AG04450 (cell line): ENCODE measurements at regions not wholly inside any gene's neighbourhood (a gene's known extent, or its start where the extent isn't known, plus 50 kb on each side); places are given as distances from the start of the nearest gene placed in this dataset.

Experiments
- CTCF ChIA-PET: fragments of 300-600, 350-600 bp; formaldehyde crosslinking; extraction: SDS; loops from one replicate; lab custom pipeline; 2022; ENCODE audit warnings: antibody characterized with exemption, inconsistent platforms; lab: Charles Lee
- POLR2A ChIA-PET: fragments of 350-600 bp; formaldehyde crosslinking; extraction: SDS; loops from one replicate; lab custom pipeline; 2021; ENCODE audit warnings: antibody characterized with exemption, inconsistent platforms; lab: Yijun Ruan, JAX
- DNase-seq: peaks from one replicate; pipeline ENCODE4 v3.0.0-alpha.2; 2011; ENCODE audit warnings: low read depth, low spot score
- H3K27ac ChIP-seq: one replicate; pipeline ENCODE4 v1.5.1; 2012; ENCODE audit warnings: low read depth, low read length, control low read depth
- H3K27me3 ChIP-seq: one replicate; pipeline ENCODE4 v1.6.0; 2012; ENCODE audit warnings: low read length; ENCODE audit not compliant: control insufficient read depth, insufficient read depth
- H3K4me3 ChIP-seq: 2 replicates; pipeline ENCODE4 v1.5.1; 2011; ENCODE audit warnings: mild to moderate bottlenecking, low read depth, low read length, control low read depth
- H3K9me3 ChIP-seq: 2 replicates; pipeline ENCODE4 v1.5.1; 2012; ENCODE audit warnings: low read length; ENCODE audit not compliant: control insufficient read depth, insufficient read depth
- CTCF ChIP-seq: IDR thresholded peaks from 2 replicates; pipeline ENCODE4 v1.5.1; 2011; ENCODE audit warnings: low read depth, low read length, control low read depth, inconsistent platforms

GRCh38 chr14:34172173-34172451 lies 221.2 kb upstream of the EGLN3 start:
- Histone ChIP-seq H3K9me3 (no peaks in the 10 kb centered on the region), H3K4me3 (no peak overlapping the region), H3K27ac (no peak overlapping the region), H3K27me3 (peaks cover 2% of the 10 kb centered on the region)
- ChIA-PET POLR2A (no interaction called here), CTCF (no interaction called here)
- no peak for TF ChIP-seq CTCF
- no peak for DNase-seq

GRCh38 chr14:34171431-34172172 lies 220.7 kb upstream of the EGLN3 start:
- Histone ChIP-seq H3K9me3 (no peaks in the 10 kb centered on the region), H3K27ac (no peak overlapping the region), H3K4me3 (no peak overlapping the region), H3K27me3 (peaks cover 2% of the 10 kb centered on the region)
- DNase-seq: no peak
- CTCF ChIA-PET: no interaction called here
- TF ChIP-seq CTCF: no peak
- POLR2A ChIA-PET: no interaction called here

GRCh38 chr14:34170882-34171281 lies 220.0 kb upstream of the EGLN3 start:
- peaks cover 2% of the 10 kb centered on the region for H3K27me3 ChIP-seq
- no peak for DNase-seq
- no peak overlapping the region for H3K4me3 ChIP-seq
- TF ChIP-seq CTCF: no peak
- no peak overlapping the region for H3K27ac ChIP-seq
- POLR2A ChIA-PET: no interaction called here
- H3K9me3 ChIP-seq: no peaks in the 10 kb centered on the region
- CTCF ChIA-PET: no interaction called here

GRCh38 chr14:34169561-34169960 lies 218.7 kb upstream of the EGLN3 start:
- no peak for TF ChIP-seq CTCF
- no peak overlapping the region for H3K27ac ChIP-seq
- ChIA-PET POLR2A (no interaction called here), CTCF (no interaction called here)
- no peak overlapping the region for H3K4me3 ChIP-seq
- no peaks in the 10 kb centered on the region for H3K27me3 ChIP-seq
- no peaks in the 10 kb centered on the region for H3K9me3 ChIP-seq
- no peak for DNase-seq

- no peak for TF ChIP-seq CTCF
- ChIA-PET POLR2A (no interaction called here), CTCF (no interaction called here)
- Histone ChIP-seq H3K9me3 (no peaks in the 10 kb centered on the region), H3K27ac (no peak overlapping the region), H3K4me3 (no peak overlapping the region), H3K27me3 (no peaks in the 10 kb centered on the region)
- DNase-seq: no peak
Observed at GRCh38 chr14:34168656-34169055, 217.8 kb upstream of the EGLN3 start.
